GM12878 (cell line): ENCODE measurements at regions not wholly inside any gene's neighbourhood (a gene's known extent, or its start where the extent isn't known, plus 50 kb on each side); places are given as distances from the start of the nearest gene placed in this dataset.

Source experiments
- ATAC-seq: fragments of 200-7000 bp; cut with Tn5 transposase; 3 replicates; pipeline ENCODE4 v1.9.1; 2020; ENCODE audit warnings: mild to moderate bottlenecking, moderate library complexity
- BruUV-seq: library from RNA; stranded (reverse); fragments of 400-500 nt; replicated peaks from 2 replicates; lab custom pipeline; 2021; lab: Mats Ljungman, UMichigan
- CTCF ChIA-PET: fragments of 300-600 bp; sonication (Branson Sonifier 250); formaldehyde crosslinking; extraction: SDS; loops from one replicate; lab custom pipeline; 2021; ENCODE audit warnings: inconsistent platforms; lab: Yijun Ruan, JAX
- POLR2A ChIA-PET: fragments of 350-600 bp; formaldehyde crosslinking; extraction: SDS; loops from one replicate; lab custom pipeline; 2021; ENCODE audit warnings: inconsistent platforms; lab: Charles Lee
- RAD21 ChIA-PET: fragments of 300-600 bp; sonication (Branson Sonifier 250); formaldehyde crosslinking; loops from one replicate; lab custom pipeline; 2023; ENCODE audit warnings: antibody characterized with exemption; ENCODE audit not compliant: unreplicated experiment; lab: Charles Lee
- SMC1A ChIA-PET: fragments of 300-600 bp; sonication (Branson Sonifier 250); formaldehyde crosslinking; loops from one replicate; lab custom pipeline; 2023; ENCODE audit not compliant: unreplicated experiment, uncharacterized antibody; lab: Charles Lee
- DNase-seq: peaks from one replicate; pipeline ENCODE4 v3.0.0-alpha.2; 2011; ENCODE audit warnings: low read depth, low spot score
- FAIRE-seq: peaks from 3 replicates; lab custom pipeline; 2011; peaks lifted over from hg19 to GRCh38; lab: Jason Lieb, UNC
- H2AFZ ChIP-seq: 2 replicates; pipeline ENCODE4 v1.6.0; 2011; ENCODE audit warnings: low read depth, low read length, control low read depth; ENCODE audit not compliant: control insufficient read depth
- H3K27ac ChIP-seq: 2 replicates; pipeline ENCODE4 v1.5.1; 2011; ENCODE audit warnings: control low read depth; ENCODE audit not compliant: control insufficient read depth, insufficient read depth
- H3K27me3 ChIP-seq, 2 experiments: replicated peaks in 1 of 2; 2 replicates each; pipeline versions ENCODE4 v1.6.0 to v1.6.1; 2011; ENCODE audit warnings: low read length in 1 of 2; ENCODE audit not compliant: control insufficient read depth in 2 of 2, insufficient read depth in 2 of 2
- H3K36me3 ChIP-seq, 2 experiments: 2 replicates each; pipeline ENCODE4 v1.5.1; 2011; ENCODE audit warnings: low read length in 1 of 2; ENCODE audit not compliant: control insufficient read depth in 2 of 2, insufficient read depth in 2 of 2
- H3K4me1 ChIP-seq: 2 replicates; pipeline ENCODE4 v1.6.1; 2011; ENCODE audit warnings: mild to moderate bottlenecking, low read length, moderate library complexity, mixed read lengths; ENCODE audit not compliant: control insufficient read depth, insufficient read depth
- H3K4me2 ChIP-seq: 2 replicates; pipeline ENCODE4 v1.6.0; 2011; ENCODE audit warnings: control low read depth; ENCODE audit not compliant: control insufficient read depth, insufficient read depth
- H3K4me3 ChIP-seq: fragments of 200-600 bp; sonication (generic); 2 replicates; pipeline ENCODE4 v1.5.1; 2016
- H3K79me2 ChIP-seq: 2 replicates; pipeline ENCODE4 v1.6.0; 2011; ENCODE audit warnings: low read length; ENCODE audit not compliant: control insufficient read depth, insufficient read depth
- H3K9ac ChIP-seq: 2 replicates; pipeline ENCODE4 v1.8.0; 2011; ENCODE audit warnings: low read length, control low read depth, mixed read lengths; ENCODE audit not compliant: control insufficient read depth, insufficient read depth
- H3K9me3 ChIP-seq: replicated peaks from 3 replicates; pipeline ENCODE4 v1.5.1; 2011; ENCODE audit warnings: mild to moderate bottlenecking, low read length; ENCODE audit not compliant: control insufficient read depth, insufficient read depth
- H4K20me1 ChIP-seq: 2 replicates; pipeline ENCODE4 v1.6.0; 2011; ENCODE audit not compliant: control insufficient read depth, insufficient read depth
- BACH1 ChIP-seq: fragments of 450-650 bp; IDR thresholded peaks from 2 replicates; pipeline ENCODE4 v1.6.1; 2017; ENCODE audit warnings: mild to moderate bottlenecking, borderline replicate concordance
- NRF1 ChIP-seq: conservative IDR thresholded peaks from 2 replicates; pipeline ENCODE4 v1.6.1; 2011; ENCODE audit warnings: mild to moderate bottlenecking, low read depth, low read length, improper control_type of control experiment
- PML ChIP-seq: IDR thresholded peaks from 2 replicates; pipeline ENCODE4 v1.6.1; 2012; ENCODE audit warnings: low read length, inconsistent platforms
- SMAD1 ChIP-seq: fragments of 450-650 bp; IDR thresholded peaks from 2 replicates; pipeline ENCODE4 v1.6.1; 2018; ENCODE audit warnings: mild to moderate bottlenecking, low read depth; ENCODE audit not compliant: partially characterized antibody
- ZNF687 ChIP-seq: fragments of 450-650 bp; IDR thresholded peaks from 2 replicates; pipeline ENCODE4 v1.6.1; 2017; ENCODE audit warnings: mild to moderate bottlenecking, moderate library complexity
- WGBS: methylation state at CpG from one replicate; pipeline ENCODE4 v1.1.6; 2016; ENCODE audit warnings: low lambda C conversion rate; ENCODE audit not compliant: insufficient replicate concordance, insufficient coverage; ENCODE audit errors: missing lambda C conversion rate; 5-methylcytosine and 5-hydroxymethylcytosine counted together
- in situ Hi-C: fragments of 300-500 bp; cut with MboI; formaldehyde crosslinking; loops from 9 replicates; pipeline ENCODE4 v1.14.3; 2018; ENCODE audit warnings: mixed read lengths
- intact Hi-C: fragments of 100-400 bp; cut with micrococcal nuclease; formaldehyde crosslinking; loops from one replicate; pipeline ENCODE4 v1.14.2; 2022; ENCODE audit not compliant: unreplicated experiment
- TF ChIP-seq, protein P1 (sequence below): IDR thresholded peaks from 2 replicates; pipeline ENCODE4 v1.6.1; 2011; ENCODE audit warnings: borderline replicate concordance, low read depth, mild to moderate bottlenecking, moderate library complexity, low read length; ENCODE audit not compliant: insufficient read depth, poor library complexity, severe bottlenecking

GRCh38 chr2:129274918-129275317, 704.5 kb upstream of the RAB6C start:
- no peak overlapping the region for H2AFZ ChIP-seq
- no peaks in the 10 kb centered on the region for H4K20me1 ChIP-seq
- intact Hi-C loops, result no loop called here
- no peaks in the 10 kb centered on the region for H3K4me1 ChIP-seq
- in situ Hi-C loops, result no loop called here
- H3K36me3 ChIP-seq, result no peaks in the 10 kb centered on the region
- no peaks in the 10 kb centered on the region for H3K79me2 ChIP-seq
- H3K4me3 ChIP-seq, result no peak overlapping the region
- ChIA-PET CTCF (interaction anchor here (0.7 kb wide), 1 partner anchor 14 kb away, joined by 3 read pairs; no protein-coding TSS in a partner anchor), POLR2A (no interaction called here), SMC1A (interaction anchor here (1.1 kb wide), 1 partner anchor 515 kb away, joined by 3 read pairs; no protein-coding TSS in a partner anchor), RAD21 (no interaction called here)
- no peaks in the 10 kb centered on the region for H3K27me3 ChIP-seq
- FAIRE-seq, result no peak
- 35% methylated on average over 5 of the region's 5 CpGs for WGBS
- no peak overlapping the region for H3K27ac ChIP-seq
- no peak overlapping the region for H3K4me2 ChIP-seq
- no peak for ATAC-seq
- no peak for TF ChIP-seq SMAD1
- TF ChIP-seq NRF1, result no peak
- H3K9me3 ChIP-seq, result no peaks in the 10 kb centered on the region
- DNase-seq, result no peak
- no TSS peak for BruUV-seq
- no peak overlapping the region for H3K9ac ChIP-seq

- Histone ChIP-seq H3K27me3 (no peaks in the 10 kb centered on the region), H3K4me1 (no peaks in the 10 kb centered on the region), H3K36me3 (no peaks in the 10 kb centered on the region), H3K4me3 (no peak overlapping the region), H3K79me2 (no peaks in the 10 kb centered on the region), H4K20me1 (no peaks in the 10 kb centered on the region)
- BruUV-seq, result no TSS peak
- no peak for TF ChIP-seq PML
- no peak for TF ChIP-seq BACH1
- no peak for TF ChIP-seq ZNF687
- TF ChIP-seq, protein P1, sequence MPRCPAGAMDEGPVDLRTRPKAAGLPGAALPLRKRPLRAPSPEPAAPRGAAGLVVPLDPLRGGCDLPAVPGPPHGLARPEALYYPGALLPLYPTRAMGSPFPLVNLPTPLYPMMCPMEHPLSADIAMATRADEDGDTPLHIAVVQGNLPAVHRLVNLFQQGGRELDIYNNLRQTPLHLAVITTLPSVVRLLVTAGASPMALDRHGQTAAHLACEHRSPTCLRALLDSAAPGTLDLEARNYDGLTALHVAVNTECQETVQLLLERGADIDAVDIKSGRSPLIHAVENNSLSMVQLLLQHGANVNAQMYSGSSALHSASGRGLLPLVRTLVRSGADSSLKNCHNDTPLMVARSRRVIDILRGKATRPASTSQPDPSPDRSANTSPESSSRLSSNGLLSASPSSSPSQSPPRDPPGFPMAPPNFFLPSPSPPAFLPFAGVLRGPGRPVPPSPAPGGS, result peak; percentile 31
- TF ChIP-seq, all 136 proteins: peak for 1
- ATAC-seq (no peak), FAIRE-seq (no peak), DNase-seq (no peak)
- POLR2A ChIA-PET, result no interaction called here
- H2AFZ ChIP-seq, result no peak overlapping the region
- 41% methylated on average over 3 of the region's 3 CpGs for WGBS
- RAD21 ChIA-PET, result no interaction called here
- H3K9ac ChIP-seq, result no peak overlapping the region
- H3K27ac ChIP-seq, result no peak overlapping the region
- intact Hi-C loops, result no loop called here
- no peaks in the 10 kb centered on the region for H3K9me3 ChIP-seq
- CTCF ChIA-PET, result interaction anchor here (0.8 kb wide), 1 partner anchor 17 kb away, joined by 3 read pairs; no protein-coding TSS in a partner anchor
- in situ Hi-C loops, result no loop called here
- SMC1A ChIA-PET, result interaction anchor here (1.1 kb wide), 1 partner anchor 515 kb away, joined by 3 read pairs; no protein-coding TSS in a partner anchor
- no peak overlapping the region for H3K4me2 ChIP-seq
Measured at GRCh38 chr2:129275706-129276105, 703.8 kb upstream of the RAB6C start.
